ENCODE measurements at regions not wholly inside any gene's neighbourhood (a gene's known extent, or its start where the extent isn't known, plus 50 kb on each side); places are given as distances from the start of the nearest gene placed in this dataset.

DNA sequence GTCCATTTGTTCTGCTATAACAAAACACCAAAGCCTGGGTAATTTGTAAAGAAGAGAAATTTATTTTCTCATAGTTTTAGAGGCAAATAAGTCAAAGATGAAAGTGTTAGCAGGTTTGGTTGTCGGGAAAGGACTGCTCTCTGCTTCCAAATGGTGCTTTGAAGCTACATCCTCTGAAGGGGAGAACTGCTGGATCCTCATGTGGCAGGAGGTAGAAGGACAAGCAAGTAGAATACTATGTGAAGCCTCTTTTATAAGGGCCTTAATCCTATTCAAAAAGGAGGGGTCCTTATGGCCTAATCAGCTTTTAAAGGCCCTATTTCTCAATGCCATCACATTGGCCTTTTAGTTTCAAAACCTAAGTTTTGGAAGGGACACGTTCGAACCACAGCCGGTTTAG lies 826.0 kb upstream of the EPHA7 start:
- WGBS (ENCODE audit: low lambda C conversion rate) = 0% methylated on average over 4 of the region's 4 CpGs
- no peak for DNase-seq (ENCODE audit: low spot score)
- no TSS peak for BruUV-seq (replicated peaks)
- H3K4me2 ChIP-seq (ENCODE audit: low read depth, low read length) = no peak overlapping the region
- H3K27me3 ChIP-seq (ENCODE audit: control insufficient read depth in 1 of 2, insufficient read depth in 2 of 2, low read length in 2 of 2) = no peaks in the 10 kb centered on the region
- no peaks in the 10 kb centered on the region for H4K20me1 ChIP-seq (ENCODE audit: insufficient read depth, low read length)
- in situ Hi-C loops (cut with HindIII; ENCODE audit: extremely low pct_ligation_motif_present, low pct_unique_long_range_greater_than_20kb) = no loop called here
- TF ChIP-seq CBX1 (IDR thresholded peaks at IDR 0.05; ENCODE audit: low read depth) (no peak), SCMH1 (CRISPR knock-in tag; IDR thresholded peaks at IDR 0.05; ENCODE audit: borderline replicate concordance) (no peak), GFI1 (CRISPR knock-in tag; IDR thresholded peaks at IDR 0.05; ENCODE audit: borderline replicate concordance) (no peak), EHMT2 (IDR thresholded peaks at IDR 0.05; ENCODE audit: borderline replicate concordance, low read depth, low read length) (no peak), MED8 (CRISPR knock-in tag; IDR thresholded peaks at IDR 0.05; ENCODE audit: insufficient replicate concordance) (no peak), DNMT3B (CRISPR knock-in tag; conservative IDR thresholded peaks at IDR 0.05) (no peak), AGO1 (IDR thresholded peaks at IDR 0.05; ENCODE audit: low read depth, low read length, poor library complexity, severe bottlenecking) (no peak)
- TF ChIP-seq, protein P1, sequence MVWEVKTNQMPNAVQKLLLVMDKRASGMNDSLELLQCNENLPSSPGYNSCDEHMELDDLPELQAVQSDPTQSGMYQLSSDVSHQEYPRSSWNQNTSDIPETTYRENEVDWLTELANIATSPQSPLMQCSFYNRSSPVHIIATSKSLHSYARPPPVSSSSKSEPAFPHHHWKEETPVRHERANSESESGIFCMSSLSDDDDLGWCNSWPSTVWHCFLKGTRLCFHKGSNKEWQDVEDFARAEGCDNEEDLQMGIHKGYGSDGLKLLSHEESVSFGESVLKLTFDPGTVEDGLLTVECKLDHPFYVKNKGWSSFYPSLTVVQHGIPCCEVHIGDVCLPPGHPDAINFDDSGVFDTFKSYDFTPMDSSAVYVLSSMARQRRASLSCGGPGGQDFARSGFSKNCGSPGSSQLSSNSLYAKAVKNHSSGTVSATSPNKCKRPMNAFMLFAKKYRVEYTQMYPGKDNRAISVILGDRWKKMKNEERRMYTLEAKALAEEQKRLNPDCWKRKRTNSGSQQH (CRISPR knock-in tag; IDR thresholded peaks at IDR 0.05; ENCODE audit: low read depth) = no peak
- TF ChIP-seq, protein P2, sequence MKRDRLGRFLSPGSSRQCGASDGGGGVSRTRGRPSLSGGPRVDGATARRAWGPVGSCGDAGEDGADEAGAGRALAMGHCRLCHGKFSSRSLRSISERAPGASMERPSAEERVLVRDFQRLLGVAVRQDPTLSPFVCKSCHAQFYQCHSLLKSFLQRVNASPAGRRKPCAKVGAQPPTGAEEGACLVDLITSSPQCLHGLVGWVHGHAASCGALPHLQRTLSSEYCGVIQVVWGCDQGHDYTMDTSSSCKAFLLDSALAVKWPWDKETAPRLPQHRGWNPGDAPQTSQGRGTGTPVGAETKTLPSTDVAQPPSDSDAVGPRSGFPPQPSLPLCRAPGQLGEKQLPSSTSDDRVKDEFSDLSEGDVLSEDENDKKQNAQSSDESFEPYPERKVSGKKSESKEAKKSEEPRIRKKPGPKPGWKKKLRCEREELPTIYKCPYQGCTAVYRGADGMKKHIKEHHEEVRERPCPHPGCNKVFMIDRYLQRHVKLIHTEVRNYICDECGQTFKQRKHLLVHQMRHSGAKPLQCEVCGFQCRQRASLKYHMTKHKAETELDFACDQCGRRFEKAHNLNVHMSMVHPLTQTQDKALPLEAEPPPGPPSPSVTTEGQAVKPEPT (CRISPR knock-in tag; IDR thresholded peaks at IDR 0.05; ENCODE audit: low read depth) = no peak
- TF ChIP-seq, protein P3, sequence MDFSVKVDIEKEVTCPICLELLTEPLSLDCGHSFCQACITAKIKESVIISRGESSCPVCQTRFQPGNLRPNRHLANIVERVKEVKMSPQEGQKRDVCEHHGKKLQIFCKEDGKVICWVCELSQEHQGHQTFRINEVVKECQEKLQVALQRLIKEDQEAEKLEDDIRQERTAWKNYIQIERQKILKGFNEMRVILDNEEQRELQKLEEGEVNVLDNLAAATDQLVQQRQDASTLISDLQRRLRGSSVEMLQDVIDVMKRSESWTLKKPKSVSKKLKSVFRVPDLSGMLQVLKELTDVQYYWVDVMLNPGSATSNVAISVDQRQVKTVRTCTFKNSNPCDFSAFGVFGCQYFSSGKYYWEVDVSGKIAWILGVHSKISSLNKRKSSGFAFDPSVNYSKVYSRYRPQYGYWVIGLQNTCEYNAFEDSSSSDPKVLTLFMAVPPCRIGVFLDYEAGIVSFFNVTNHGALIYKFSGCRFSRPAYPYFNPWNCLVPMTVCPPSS (IDR thresholded peaks at IDR 0.05) = no peak
- TF ChIP-seq, protein P4, sequence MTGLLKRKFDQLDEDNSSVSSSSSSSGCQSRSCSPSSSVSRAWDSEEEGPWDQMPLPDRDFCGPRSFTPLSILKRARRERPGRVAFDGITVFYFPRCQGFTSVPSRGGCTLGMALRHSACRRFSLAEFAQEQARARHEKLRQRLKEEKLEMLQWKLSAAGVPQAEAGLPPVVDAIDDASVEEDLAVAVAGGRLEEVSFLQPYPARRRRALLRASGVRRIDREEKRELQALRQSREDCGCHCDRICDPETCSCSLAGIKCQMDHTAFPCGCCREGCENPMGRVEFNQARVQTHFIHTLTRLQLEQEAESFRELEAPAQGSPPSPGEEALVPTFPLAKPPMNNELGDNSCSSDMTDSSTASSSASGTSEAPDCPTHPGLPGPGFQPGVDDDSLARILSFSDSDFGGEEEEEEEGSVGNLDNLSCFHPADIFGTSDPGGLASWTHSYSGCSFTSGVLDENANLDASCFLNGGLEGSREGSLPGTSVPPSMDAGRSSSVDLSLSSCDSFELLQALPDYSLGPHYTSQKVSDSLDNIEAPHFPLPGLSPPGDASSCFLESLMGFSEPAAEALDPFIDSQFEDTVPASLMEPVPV (CRISPR knock-in tag; IDR thresholded peaks at IDR 0.05) = no peak
- TF ChIP-seq, protein P5, sequence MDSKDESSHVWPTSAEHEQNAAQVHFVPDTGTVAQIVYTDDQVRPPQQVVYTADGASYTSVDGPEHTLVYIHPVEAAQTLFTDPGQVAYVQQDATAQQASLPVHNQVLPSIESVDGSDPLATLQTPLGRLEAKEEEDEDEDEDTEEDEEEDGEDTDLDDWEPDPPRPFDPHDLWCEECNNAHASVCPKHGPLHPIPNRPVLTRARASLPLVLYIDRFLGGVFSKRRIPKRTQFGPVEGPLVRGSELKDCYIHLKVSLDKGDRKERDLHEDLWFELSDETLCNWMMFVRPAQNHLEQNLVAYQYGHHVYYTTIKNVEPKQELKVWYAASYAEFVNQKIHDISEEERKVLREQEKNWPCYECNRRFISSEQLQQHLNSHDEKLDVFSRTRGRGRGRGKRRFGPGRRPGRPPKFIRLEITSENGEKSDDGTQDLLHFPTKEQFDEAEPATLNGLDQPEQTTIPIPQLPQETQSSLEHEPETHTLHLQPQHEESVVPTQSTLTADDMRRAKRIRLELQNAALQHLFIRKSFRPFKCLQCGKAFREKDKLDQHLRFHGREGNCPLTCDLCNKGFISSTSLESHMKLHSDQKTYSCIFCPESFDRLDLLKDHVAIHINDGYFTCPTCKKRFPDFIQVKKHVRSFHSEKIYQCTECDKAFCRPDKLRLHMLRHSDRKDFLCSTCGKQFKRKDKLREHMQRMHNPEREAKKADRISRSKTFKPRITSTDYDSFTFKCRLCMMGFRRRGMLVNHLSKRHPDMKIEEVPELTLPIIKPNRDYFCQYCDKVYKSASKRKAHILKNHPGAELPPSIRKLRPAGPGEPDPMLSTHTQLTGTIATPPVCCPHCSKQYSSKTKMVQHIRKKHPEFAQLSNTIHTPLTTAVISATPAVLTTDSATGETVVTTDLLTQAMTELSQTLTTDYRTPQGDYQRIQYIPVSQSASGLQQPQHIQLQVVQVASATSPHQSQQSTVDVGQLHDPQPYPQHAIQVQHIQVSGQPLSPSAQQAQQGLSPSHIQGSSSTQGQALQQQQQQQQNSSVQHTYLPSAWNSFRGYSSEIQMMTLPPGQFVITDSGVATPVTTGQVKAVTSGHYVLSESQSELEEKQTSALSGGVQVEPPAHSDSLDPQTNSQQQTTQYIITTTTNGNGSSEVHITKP (CRISPR knock-in tag; IDR thresholded peaks at IDR 0.05; ENCODE audit: low read depth) = no peak
- TF ChIP-seq, protein P6, sequence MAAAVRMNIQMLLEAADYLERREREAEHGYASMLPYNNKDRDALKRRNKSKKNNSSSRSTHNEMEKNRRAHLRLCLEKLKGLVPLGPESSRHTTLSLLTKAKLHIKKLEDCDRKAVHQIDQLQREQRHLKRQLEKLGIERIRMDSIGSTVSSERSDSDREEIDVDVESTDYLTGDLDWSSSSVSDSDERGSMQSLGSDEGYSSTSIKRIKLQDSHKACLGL (CRISPR knock-in tag; IDR thresholded peaks at IDR 0.05) = no peak
- H3K9me3 ChIP-seq (ENCODE audit: low read length) = no peaks in the 10 kb centered on the region
- H3K79me2 ChIP-seq (ENCODE audit: insufficient read depth, low read length) = no peaks in the 10 kb centered on the region
- no peak overlapping the region for H3K27ac ChIP-seq (ENCODE audit: extremely low read length, insufficient read depth, low read length)
- no peaks in the 10 kb centered on the region for H3K36me3 ChIP-seq (replicated peaks in 1 of 2; ENCODE audit: control insufficient read depth in 1 of 2, insufficient read depth in 2 of 2, low read length in 2 of 2)
- ChIA-PET CTCF (ENCODE audit: low intra/inter-chr PET ratio, low total read pairs) (no interaction called here), POLR2A (no interaction called here)
- no peaks in the 10 kb centered on the region for H3K4me1 ChIP-seq (ENCODE audit: insufficient read depth, low read length)
- H3K4me3 ChIP-seq (replicated peaks in 1 of 3; ENCODE audit: insufficient read depth in 1 of 3, low read depth in 2 of 3, low read length in 3 of 3) = no peak overlapping the region
- ATAC-seq = no peak
- no peak overlapping the region for H3K9ac ChIP-seq (ENCODE audit: insufficient read depth, low read depth, low read length)
- intact Hi-C loops (cut with micrococcal nuclease; ENCODE audit: unreplicated experiment) = no loop called here
- no peak for FAIRE-seq
- no peak overlapping the region for H2AFZ ChIP-seq (ENCODE audit: low read length)

Data from HepG2 (cell line).